Transverse colon (tissue), 4 donors: ENCODE measurements at regions not wholly inside any gene's neighbourhood (a gene's known extent, or its start where the extent isn't known, plus 50 kb on each side); places are given as distances from the start of the nearest gene placed in this dataset.

Source experiments
- EP300 ChIP-seq: sonication (generic); formaldehyde crosslinking; IDR thresholded peaks from one replicate; pipeline ENCODE4 v1.6.1; 2017; ENCODE audit warnings: antibody characterized with exemption, low read depth
- POLR2AphosphoS5 ChIP-seq, 3 donors: sonication (generic); formaldehyde crosslinking; IDR thresholded peaks; one replicate each; pipeline ENCODE4 v1.6.1; 2016; ENCODE audit warnings: antibody characterized with exemption in 3 of 3
- TF ChIP-seq, protein P1 (sequence below), 5 experiments: fragments of 200-600 bp in 3 of 5; fragments of 450-650 bp in 2 of 5; sonication (generic) in 3 of 5; IDR thresholded peaks; 1 replicate in 2 of 5; 2 replicates in 3 of 5; pipeline ENCODE4 v1.5.1; 2016 to 2017; ENCODE audit warnings: antibody characterized with exemption in 5 of 5, inconsistent platforms in 3 of 5, mild to moderate bottlenecking in 2 of 5, moderate library complexity in 1 of 5

DNA sequence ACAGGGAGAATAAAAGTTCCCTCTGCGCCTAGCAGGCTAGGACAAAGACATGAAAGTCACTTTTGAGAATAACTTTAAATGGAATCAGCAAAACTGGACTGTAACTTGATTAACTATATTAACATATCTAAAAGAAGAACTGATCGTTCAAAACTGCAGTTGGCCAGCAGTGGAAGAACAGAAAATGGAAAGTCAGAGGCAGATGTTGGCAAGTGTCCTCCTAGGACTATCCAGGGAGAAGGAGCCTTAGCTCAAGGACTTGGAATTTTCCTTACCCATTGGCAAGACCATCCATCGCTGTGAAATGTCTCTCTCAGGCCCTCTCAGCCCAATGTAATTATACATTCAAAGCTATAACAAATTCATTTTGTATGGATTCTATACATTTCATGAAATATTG, 419.7 kb downstream of the ATP23 start:
- TF ChIP-seq POLR2AphosphoS5 (IDR thresholded peaks at IDR 0.05) (no peak), EP300 (no peak)
- TF ChIP-seq, protein P1, sequence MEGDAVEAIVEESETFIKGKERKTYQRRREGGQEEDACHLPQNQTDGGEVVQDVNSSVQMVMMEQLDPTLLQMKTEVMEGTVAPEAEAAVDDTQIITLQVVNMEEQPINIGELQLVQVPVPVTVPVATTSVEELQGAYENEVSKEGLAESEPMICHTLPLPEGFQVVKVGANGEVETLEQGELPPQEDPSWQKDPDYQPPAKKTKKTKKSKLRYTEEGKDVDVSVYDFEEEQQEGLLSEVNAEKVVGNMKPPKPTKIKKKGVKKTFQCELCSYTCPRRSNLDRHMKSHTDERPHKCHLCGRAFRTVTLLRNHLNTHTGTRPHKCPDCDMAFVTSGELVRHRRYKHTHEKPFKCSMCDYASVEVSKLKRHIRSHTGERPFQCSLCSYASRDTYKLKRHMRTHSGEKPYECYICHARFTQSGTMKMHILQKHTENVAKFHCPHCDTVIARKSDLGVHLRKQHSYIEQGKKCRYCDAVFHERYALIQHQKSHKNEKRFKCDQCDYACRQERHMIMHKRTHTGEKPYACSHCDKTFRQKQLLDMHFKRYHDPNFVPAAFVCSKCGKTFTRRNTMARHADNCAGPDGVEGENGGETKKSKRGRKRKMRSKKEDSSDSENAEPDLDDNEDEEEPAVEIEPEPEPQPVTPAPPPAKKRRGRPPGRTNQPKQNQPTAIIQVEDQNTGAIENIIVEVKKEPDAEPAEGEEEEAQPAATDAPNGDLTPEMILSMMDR (IDR thresholded peaks at IDR 0.05), result no peak
